Activated T-cell treated with anti-CD3 and anti-CD28 coated beads, Interleukin-2, amount 50 U/mL, for 24 hours (primary cell): ENCODE measurements at regions not wholly inside any gene's neighbourhood (a gene's known extent, or its start where the extent isn't known, plus 50 kb on each side); places are given as distances from the start of the nearest gene placed in this dataset.

Experiments used
- DNase-seq: peaks from one replicate; pipeline ENCODE4 v3.0.0-alpha.2; 2020
- H3K27ac Mint-ChIP-seq: 2 replicates; pipeline ENCODE4 v1.8.0; 2020; ENCODE audit warnings: mild to moderate bottlenecking, mixed read lengths
- H3K27me3 Mint-ChIP-seq: 2 replicates; pipeline ENCODE4 v1.8.0; 2020; ENCODE audit warnings: mixed read lengths
- H3K36me3 Mint-ChIP-seq: 2 replicates; pipeline ENCODE4 v1.8.0; 2020; ENCODE audit warnings: low read depth, mixed read lengths
- H3K4me1 Mint-ChIP-seq: 2 replicates; pipeline ENCODE4 v1.8.0; 2020; ENCODE audit warnings: low read depth, mixed read lengths
- H3K4me3 Mint-ChIP-seq: 2 replicates; pipeline ENCODE4 v1.8.0; 2020; ENCODE audit warnings: mild to moderate bottlenecking, moderate library complexity, mixed read lengths
- H3K9me3 Mint-ChIP-seq: 2 replicates; pipeline ENCODE4 v1.8.0; 2020; ENCODE audit warnings: mixed read lengths

DNA sequence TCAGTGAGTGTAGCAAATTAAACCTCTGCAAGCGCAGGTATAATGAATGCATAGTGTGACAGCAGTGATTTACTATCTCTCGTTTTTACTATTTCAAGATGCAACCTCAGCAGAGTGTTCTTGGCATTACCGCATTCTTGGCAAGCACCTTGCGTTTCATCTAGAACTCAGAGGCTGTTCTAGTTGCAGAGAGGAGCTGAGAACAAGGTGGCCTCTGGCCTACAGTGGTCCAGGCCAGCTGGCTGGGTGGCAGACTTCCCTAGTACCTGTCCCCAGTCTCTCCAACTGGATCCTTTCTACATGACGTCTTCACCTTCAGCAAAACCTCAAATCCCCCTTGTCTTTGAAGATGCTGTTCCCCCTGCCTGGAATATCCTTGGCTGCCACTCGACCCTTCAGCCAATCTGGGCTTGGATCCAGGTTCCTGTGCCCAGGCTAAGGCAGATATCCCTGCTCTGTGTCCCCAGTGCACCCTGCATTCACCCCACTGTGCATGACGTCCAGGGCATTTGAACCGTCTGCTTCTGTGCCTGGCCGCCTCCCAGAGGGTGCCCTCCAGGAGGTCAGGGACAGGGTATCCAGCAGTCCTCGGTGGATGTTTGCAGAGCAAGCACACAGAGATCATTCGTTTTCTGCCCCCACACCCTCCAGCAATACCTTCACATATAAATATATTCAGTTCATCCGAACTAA, 120.4 kb upstream of the CPEB4 start:
- no peak overlapping the region for H3K27ac Mint-ChIP-seq
- no peaks in the 10 kb centered on the region for H3K4me1 Mint-ChIP-seq
- no peaks in the 10 kb centered on the region for H3K27me3 Mint-ChIP-seq
- no peak overlapping the region for H3K4me3 Mint-ChIP-seq
- no peak for DNase-seq
- H3K9me3 Mint-ChIP-seq: no peaks in the 10 kb centered on the region
- H3K36me3 Mint-ChIP-seq: no peaks in the 10 kb centered on the region

DNA sequence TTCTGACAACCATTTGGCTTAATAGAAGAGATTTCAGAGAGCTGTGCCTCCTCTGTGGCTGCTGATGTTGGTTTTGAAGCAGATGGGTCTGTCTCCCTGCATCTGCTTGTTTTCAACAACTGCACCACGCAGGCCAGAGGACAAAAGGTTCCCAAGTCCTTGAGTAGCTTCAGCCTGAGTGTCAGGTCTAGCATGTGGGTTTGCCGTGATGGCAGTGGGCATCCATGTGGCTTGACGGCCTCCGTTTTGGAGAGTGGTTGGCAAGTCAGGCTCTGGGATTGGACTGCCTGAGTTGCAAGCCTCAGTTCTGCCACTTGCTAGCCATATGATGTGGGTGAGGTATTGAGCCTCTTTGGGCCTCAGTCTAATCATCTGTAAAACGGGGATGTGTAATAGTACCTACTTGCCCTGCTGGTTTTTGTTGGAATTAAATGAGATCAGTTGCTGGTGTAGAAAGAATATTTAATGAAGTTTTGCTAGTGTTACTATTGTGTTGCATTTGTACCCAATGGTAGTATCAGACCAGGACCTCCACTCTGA, 119.8 kb upstream of the CPEB4 start:
- H3K36me3 Mint-ChIP-seq: no peaks in the 10 kb centered on the region

DNA sequence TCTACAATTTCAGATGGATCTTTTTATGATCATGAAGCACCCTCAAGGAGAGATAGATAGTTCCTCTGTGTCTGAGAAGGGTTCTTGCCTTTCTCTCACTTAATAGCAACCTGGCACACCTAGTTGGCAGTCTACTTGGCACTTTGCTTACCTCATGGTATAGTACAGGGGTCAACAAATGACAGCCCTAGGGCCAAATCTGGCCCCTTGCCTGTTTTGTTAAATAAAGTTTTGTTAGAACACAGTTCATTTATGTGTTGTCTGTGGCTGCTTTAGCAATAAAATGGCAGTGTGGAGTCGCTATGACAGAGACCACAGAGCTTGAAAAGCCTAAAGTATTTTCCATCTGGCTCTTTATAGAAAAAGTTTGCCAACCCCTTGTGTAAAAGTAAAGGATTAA, 119.3 kb upstream of the CPEB4 start:
- no peaks in the 10 kb centered on the region for H3K4me1 Mint-ChIP-seq
- H3K4me3 Mint-ChIP-seq: no peak overlapping the region
- H3K27me3 Mint-ChIP-seq: no peaks in the 10 kb centered on the region
- no peaks in the 10 kb centered on the region for H3K36me3 Mint-ChIP-seq
- no peaks in the 10 kb centered on the region for H3K9me3 Mint-ChIP-seq
- no peak for DNase-seq
- no peak overlapping the region for H3K27ac Mint-ChIP-seq

More for the DNA sequence above, 119.8 kb upstream of the CPEB4 start:
- no peak for DNase-seq
- Mint-ChIP-seq H3K4me1 (no peaks in the 10 kb centered on the region), H3K27me3 (no peaks in the 10 kb centered on the region), H3K4me3 (no peak overlapping the region), H3K27ac (no peak overlapping the region), H3K9me3 (no peaks in the 10 kb centered on the region)

DNA sequence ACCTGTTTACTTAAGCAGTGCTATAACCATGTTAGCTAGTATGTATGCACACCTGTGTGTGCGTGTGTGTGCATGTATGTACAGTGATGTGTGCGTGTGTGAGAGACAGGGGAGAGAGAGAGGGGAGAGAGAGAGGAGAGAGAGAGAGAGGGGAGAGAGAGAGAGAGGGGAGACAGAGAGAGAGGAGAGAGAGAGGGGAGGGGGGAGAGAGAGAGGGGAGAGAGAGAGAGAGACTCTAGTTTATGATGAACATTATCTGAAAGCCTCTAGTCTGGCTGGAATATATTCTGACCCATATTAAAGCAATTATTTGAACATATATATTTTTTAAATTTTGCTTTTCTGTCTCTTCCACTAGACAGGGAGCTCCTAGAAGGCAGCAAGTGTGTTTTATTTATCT, 117.5 kb upstream of the CPEB4 start:
- H3K4me3 Mint-ChIP-seq: no peak overlapping the region
- H3K9me3 Mint-ChIP-seq: no peaks in the 10 kb centered on the region
- no peak overlapping the region for H3K27ac Mint-ChIP-seq
- H3K4me1 Mint-ChIP-seq: no peaks in the 10 kb centered on the region
- no peaks in the 10 kb centered on the region for H3K27me3 Mint-ChIP-seq
- DNase-seq: no peak
- H3K36me3 Mint-ChIP-seq: no peaks in the 10 kb centered on the region

DNA sequence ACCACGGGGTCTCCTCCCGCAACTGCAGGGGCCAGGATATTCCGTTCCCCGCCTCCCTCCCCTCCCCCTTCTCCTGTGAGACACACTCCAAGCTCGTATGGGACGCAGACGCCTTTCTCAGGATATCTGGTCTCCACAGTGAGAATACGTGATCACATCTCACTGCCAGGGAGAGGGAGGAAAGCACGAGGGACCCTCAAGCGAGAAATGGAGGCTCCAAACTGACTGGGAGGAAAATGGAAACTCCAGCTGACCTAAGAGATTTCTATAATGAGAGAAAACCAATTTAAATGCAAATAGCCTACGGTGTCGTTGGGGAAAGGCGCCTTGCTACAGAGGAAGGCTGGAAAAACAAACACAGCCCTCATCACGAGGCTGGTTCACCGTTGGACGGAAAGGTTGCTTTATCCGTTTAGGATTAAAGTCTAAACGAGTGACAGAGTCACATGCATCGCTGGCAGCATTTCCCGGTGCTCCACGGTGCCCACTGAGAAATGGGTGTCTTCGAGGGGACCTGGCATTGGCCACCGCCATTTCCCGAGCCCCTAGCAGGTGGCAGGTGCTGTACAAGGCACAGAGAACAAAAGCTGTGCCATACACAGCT, 116.9 kb upstream of the CPEB4 start:
- Mint-ChIP-seq H3K27ac (no peak overlapping the region), H3K27me3 (no peaks in the 10 kb centered on the region), H3K4me1 (no peaks in the 10 kb centered on the region), H3K36me3 (no peaks in the 10 kb centered on the region), H3K4me3 (no peak overlapping the region), H3K9me3 (no peaks in the 10 kb centered on the region)
- no peak for DNase-seq

DNA sequence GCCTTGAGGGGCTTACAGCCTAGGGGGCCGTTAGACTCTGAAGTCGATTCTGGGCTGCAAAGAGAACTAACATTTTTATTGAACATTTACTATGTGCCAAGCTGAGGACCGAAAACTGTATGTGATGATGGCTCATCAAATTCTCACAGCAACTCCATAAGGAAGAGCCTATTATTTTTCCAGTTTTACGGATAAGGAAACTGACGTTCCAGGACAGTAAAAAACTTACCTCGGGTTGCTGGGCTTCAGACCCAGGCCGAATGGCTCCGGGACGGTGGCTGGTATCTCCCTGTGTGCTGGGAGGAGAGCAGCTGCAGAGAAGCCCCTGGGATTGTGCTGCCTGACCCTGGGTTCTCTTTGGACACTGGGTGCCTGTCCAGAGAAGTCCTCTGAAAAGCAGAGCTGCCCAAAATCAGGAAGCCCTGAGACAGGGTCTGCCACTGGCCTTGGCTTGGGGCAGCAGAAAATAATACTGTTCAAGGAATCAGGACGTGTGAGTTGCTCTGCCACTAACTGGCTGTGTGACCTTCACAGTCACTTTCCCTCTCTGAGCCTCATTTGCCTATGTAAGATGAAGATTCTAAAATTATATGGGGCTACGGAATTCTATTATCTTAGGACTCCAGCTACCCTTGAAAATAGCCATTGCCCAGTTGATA, 116.3 kb upstream of the CPEB4 start:
- Mint-ChIP-seq H3K9me3 (no peaks in the 10 kb centered on the region), H3K36me3 (no peaks in the 10 kb centered on the region)

DNA sequence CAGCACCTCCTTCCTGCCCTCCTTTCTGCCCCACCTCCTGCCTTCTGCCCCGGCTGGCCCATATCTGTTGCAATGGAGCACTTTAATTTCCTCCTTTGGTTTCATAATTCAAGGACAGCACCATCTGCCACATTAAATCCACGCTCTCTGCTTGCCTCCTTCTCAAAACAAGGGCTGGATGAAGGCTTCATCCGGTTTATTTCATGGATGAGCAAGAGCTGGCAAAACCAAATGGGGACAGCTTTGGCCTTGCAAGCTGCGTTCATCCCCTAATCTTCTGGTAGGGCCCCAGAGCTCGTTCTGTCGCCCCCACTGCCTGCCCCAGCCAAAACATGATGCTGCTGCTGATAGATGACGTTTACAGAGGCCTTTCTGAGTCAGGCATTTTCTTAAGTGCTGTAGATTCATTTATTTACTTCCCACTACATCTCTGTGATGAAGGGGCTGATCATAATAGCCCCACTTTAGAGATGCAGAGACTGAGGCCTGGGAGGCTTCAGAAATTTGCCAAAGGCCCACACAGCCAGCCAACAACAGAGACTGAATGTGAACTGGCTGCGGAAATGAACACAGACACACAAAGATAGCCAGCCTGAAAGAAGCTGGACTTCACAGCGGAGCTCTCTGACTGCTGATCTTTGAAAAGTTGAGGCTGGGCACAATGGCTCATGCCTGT, 115.6 kb upstream of the CPEB4 start:
- Mint-ChIP-seq H3K27ac (no peak overlapping the region), H3K4me3 (no peak overlapping the region), H3K4me1 (no peaks in the 10 kb centered on the region), H3K36me3 (no peaks in the 10 kb centered on the region), H3K9me3 (no peaks in the 10 kb centered on the region), H3K27me3 (no peaks in the 10 kb centered on the region)
- no peak for DNase-seq

More for the DNA sequence above, 116.3 kb upstream of the CPEB4 start:
- Mint-ChIP-seq H3K27me3 (no peaks in the 10 kb centered on the region), H3K4me1 (no peaks in the 10 kb centered on the region), H3K27ac (no peak overlapping the region), H3K4me3 (no peak overlapping the region)
- DNase-seq: no peak

DNA sequence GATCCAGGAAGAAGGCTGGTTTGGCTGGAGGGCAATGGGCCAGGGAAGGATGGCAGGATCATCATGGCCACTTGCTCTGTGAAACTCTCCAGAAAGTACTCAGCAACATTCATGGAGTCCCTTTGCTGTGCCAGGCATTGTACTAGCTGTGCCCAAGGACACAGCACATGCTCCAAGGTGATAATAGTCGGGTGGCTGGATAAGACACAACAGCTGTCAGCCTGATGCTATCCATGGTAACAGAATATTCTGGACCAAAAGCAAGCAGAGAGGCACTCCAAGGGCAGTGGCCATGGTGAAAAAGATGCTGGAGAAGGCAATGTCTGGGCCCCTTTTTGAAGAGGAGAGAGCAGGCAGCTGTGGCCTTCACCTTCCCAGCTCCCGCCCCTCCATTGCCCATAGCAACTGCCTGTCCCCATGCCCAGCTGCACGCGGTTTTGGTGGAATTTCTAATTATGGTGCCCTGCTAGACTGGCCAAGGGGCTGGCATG, 113.8 kb upstream of the CPEB4 start:
- Mint-ChIP-seq H3K36me3 (no peaks in the 10 kb centered on the region), H3K4me3 (no peak overlapping the region), H3K27me3 (no peaks in the 10 kb centered on the region), H3K9me3 (no peaks in the 10 kb centered on the region), H3K4me1 (peaks cover 6% of the 10 kb centered on the region), H3K27ac (no peak overlapping the region)
- no peak for DNase-seq

DNA sequence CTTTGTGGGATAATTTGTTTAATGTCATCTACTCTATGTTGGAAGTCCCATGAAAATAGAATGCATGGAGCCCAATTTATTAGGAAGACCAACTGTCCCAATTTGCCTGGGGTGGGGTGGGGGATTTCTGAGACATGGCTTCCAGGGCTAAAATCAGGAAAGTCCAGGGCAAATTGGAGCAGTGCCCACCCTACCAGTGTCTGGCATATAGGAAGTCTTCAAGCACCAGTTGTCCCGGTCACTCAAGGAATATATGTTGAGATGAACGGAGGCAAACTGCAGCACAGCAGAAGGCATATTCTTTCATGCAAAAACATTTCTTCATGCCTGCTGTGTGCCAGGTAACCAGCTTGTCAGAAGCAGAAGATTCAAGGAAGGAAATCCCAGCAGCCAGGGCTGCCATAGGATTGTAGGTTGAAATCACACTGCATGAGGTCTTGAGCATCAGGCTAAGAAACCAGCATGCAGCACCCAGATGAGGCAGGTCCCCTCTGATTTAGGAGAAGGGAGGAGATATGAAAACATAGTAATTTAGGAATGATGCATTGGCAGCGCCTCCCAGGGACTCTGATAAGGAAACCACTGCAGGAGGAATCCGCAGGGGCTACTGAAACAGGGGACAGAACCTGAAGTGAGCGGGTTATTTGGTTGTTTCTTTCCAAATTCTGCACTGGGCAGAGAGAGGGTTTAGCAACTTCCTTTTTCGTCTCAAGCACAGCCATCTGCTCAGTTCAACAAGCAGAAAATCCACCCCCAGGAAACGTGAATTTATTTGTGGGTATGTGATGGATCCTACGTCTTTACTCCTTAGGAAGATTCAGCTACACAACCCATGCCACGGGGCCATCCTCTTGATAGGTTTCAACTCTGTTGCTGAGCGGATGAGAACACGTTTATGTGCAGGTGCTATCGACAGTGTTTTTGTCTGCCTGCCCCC, 112.6 kb upstream of the CPEB4 start:
- H3K4me1 Mint-ChIP-seq: peaks cover 7% of the 10 kb centered on the region
- H3K27ac Mint-ChIP-seq: no peak overlapping the region
- no peaks in the 10 kb centered on the region for H3K9me3 Mint-ChIP-seq
- H3K4me3 Mint-ChIP-seq: no peak overlapping the region
- no peaks in the 10 kb centered on the region for H3K36me3 Mint-ChIP-seq
- H3K27me3 Mint-ChIP-seq: no peaks in the 10 kb centered on the region
- no peak for DNase-seq

DNA sequence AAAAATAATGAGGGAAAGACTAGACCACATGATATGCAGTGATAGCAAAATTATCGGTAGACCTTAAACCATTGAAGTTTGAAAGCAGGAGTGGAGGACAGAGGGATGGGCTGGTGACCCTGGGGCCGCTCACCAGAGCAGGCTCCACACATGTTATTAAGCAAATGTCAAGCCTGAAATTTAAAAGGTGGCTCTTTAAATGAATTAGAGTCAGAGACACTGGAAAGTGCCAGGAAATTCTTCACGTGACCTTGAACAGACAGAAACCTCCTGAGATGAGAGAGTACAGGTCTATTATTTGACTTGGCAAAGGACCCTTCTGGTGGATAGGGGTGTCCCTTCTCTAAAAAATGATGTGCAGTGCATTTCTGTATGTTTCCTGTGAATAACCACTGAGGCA, 111.0 kb upstream of the CPEB4 start:
- DNase-seq: no peak
- no peaks in the 10 kb centered on the region for H3K27me3 Mint-ChIP-seq
- H3K4me1 Mint-ChIP-seq: peaks cover 16% of the 10 kb centered on the region
- H3K27ac Mint-ChIP-seq: no peak overlapping the region
- no peaks in the 10 kb centered on the region for H3K9me3 Mint-ChIP-seq
- no peaks in the 10 kb centered on the region for H3K36me3 Mint-ChIP-seq
- H3K4me3 Mint-ChIP-seq: no peak overlapping the region

DNA sequence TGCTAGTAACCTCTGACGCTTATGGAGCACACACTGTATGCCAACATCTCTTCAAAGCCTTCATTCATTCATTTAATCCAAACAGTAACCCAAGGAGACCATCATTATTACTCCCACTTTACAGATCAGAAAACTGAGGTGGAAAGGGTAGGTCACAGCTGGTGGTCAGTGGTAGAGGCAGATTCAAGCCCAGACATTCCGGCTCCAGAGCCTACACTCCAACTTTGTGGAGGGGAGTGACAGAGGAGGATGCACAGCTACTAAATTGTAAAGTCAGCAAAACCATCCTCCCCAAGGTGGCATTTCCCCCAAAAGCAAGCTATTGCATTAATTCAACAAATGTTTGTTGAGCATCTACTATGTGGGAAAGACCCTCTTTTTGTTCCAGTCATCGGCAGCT, 110.5 kb upstream of the CPEB4 start:
- Mint-ChIP-seq H3K27ac (no peak overlapping the region), H3K9me3 (no peaks in the 10 kb centered on the region), H3K36me3 (no peaks in the 10 kb centered on the region), H3K27me3 (no peaks in the 10 kb centered on the region), H3K4me3 (no peak overlapping the region), H3K4me1 (peaks cover 21% of the 10 kb centered on the region)
- no peak for DNase-seq

DNA sequence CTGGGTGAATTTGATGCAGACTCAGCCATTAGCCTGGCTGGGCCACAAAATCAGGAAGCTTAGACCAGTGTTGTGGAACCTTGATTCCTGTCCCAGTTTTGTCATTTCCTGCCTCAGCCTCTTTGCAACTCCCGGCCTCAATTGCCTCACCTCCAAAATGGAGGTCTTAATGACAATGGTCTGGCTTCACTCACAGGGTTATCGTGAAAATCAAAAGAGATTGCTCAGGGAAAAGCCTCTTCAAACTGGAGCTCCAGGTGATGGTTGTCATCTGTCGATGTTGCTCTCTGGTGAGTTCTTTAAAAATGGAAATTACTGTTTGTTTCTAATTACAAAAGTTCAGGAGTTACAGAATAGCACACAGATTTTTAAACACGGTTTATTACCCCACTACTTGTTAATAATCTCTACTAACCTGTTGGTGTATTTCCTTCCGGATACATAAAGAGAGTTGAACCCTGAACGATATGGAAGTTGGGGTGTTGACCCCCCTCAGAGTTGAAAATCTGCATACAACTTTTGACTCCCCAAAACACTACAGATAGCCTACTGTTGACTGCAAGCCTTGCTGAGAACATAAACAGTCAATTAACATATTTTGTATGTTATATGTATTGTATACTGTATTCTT, 109.9 kb upstream of the CPEB4 start:
- Mint-ChIP-seq H3K4me3 (no peak overlapping the region), H3K27me3 (no peaks in the 10 kb centered on the region), H3K36me3 (no peaks in the 10 kb centered on the region), H3K27ac (no peak overlapping the region), H3K9me3 (no peaks in the 10 kb centered on the region), H3K4me1 (peaks cover 24% of the 10 kb centered on the region)
- DNase-seq: no peak

DNA sequence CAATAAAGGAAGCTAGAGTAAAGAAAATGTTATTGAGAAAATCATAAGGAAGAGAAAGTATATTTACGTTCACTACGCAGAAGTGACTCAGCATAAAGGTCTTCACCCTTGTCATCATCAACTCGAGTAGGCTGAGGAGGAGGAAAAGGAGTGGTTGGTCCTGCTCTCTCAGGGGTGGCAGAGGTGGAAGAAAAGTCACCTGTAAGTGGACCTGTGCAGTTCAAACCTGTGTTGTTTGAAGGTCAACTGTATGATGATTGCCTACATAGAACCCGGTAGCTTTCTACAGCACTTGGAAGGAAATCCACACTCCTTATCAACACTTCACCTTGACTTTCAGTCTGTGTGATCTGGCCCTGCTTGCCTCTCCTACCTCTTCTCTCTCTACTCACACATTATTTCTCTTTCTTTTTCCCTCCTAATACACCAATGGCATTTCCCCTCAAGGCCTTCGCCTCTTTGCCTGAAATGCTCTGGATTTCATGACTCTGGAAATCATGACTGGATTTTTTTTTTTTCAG, 109.3 kb upstream of the CPEB4 start:
- Mint-ChIP-seq H3K4me3 (no peak overlapping the region), H3K27ac (no peak overlapping the region)

More for the DNA sequence above, 109.3 kb upstream of the CPEB4 start:
- Mint-ChIP-seq H3K4me1 (peaks cover 24% of the 10 kb centered on the region), H3K9me3 (no peaks in the 10 kb centered on the region), H3K36me3 (no peaks in the 10 kb centered on the region), H3K27me3 (no peaks in the 10 kb centered on the region)
- DNase-seq: no peak
